GM10266 (cell line): ENCODE measurements at regions not wholly inside any gene's neighbourhood (a gene's known extent, or its start where the extent isn't known, plus 50 kb on each side); places are given as distances from the start of the nearest gene placed in this dataset.

Source experiments
- DNase-seq: peaks from one replicate; pipeline ENCODE4 v3.0.0; 2012; ENCODE audit errors: extremely low spot score
- CTCF ChIP-seq: IDR thresholded peaks from 2 replicates; pipeline ENCODE4 v1.5.1; 2012; ENCODE audit warnings: mild to moderate bottlenecking, low read depth; ENCODE audit not compliant: control insufficient read depth, insufficient read depth; ENCODE audit errors: missing control alignments

GRCh38 chr22:48900327-48900597, 927.4 kb downstream of the BRD1 start:
- DNase-seq = no peak
- TF ChIP-seq CTCF = no peak

GRCh38 chr22:48899523-48900326, 927.9 kb downstream of the BRD1 start:
- no peak for DNase-seq
- TF ChIP-seq CTCF = no peak

GRCh38 chr22:48898524-48899250, 929.0 kb downstream of the BRD1 start:
- no peak for DNase-seq
- no peak for TF ChIP-seq CTCF

- no peak for TF ChIP-seq CTCF
- DNase-seq = no peak
Observed at GRCh38 chr22:48897645-48898370, 929.9 kb downstream of the BRD1 start.

GRCh38 chr22:48896766-48897644, 930.7 kb downstream of the BRD1 start:
- no peak for TF ChIP-seq CTCF
- DNase-seq = no peak

GRCh38 chr22:48895831-48896765, 931.6 kb downstream of the BRD1 start:
- no peak for TF ChIP-seq CTCF
- DNase-seq = no peak
